Superior temporal gyrus (tissue), 1 donor: ENCODE measurements at regions not wholly inside any gene's neighbourhood (a gene's known extent, or its start where the extent isn't known, plus 50 kb on each side); places are given as distances from the start of the nearest gene placed in this dataset.
A peak's percentile ranks its signal among the peaks of the same experiment; 100 is the strongest.
"Not testable (repeated sequence)": the region's sequence is repeated elsewhere in the genome, so short reads cannot be mapped to it uniquely, and the experiment has no call there.

Experiments used
- DNase-seq: peaks from one replicate; pipeline ENCODE4 v3.0.0-alpha.2; 2016; ENCODE audit errors: extremely low spot score

DNA sequence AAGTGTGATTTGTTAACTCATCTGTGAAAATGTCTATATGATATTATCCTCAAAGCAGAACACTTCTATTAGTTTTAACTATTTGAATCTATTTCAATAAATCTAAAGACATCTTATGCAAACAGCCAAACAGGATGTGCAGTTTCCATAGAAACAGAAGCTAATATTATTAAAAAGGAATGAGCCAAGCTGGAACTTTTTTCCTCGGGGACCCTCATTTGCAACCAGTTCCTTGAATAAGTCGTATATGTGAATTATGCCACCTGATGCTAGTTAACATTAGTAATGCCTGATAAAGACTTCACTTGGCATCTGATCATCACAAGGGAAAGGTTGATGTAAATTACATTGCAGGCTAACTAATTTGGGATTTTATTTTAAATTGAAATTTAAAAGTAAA, 216.9 kb upstream of the SMLR1 start:
- DNase-seq, result no peak

DNA sequence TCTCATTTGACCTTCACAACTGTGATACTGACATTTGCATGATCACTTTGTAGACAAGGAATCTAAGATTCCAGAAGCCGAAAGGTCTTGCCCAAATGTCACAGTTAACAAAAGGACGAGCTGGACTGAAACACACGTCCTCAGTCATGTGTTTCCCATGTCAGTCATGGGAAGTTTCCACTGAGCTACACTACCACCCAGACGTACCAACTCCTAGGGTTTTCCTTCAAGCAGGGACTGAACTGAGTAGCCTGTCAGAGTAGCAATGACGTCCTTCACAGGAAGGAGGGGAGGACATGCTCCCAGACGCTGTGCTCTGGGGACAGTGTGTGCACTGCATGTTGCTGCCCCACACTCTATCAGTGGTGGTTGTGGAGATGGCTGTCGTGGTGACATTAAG, 215.8 kb upstream of the SMLR1 start:
- no peak for DNase-seq

DNA sequence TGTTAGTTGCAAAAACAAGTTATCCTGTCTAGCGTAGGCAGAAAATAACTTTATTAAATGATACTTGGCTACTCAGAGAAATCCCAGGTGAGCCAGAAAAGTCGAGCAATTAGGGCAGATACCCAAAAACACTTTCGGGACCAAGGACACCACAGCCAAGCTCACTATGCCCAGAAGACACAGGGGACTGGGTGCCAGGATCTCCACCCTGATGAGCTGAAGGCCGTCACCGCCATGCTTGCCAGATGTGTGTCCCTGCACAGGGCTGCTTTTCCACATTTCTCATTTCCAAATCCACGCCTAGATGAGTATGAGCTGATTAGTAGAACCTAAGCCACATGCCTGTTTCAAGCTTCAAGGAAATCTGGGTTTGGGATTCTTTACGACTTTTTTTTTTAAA, 214.0 kb upstream of the SMLR1 start:
- DNase-seq, result no peak

DNA sequence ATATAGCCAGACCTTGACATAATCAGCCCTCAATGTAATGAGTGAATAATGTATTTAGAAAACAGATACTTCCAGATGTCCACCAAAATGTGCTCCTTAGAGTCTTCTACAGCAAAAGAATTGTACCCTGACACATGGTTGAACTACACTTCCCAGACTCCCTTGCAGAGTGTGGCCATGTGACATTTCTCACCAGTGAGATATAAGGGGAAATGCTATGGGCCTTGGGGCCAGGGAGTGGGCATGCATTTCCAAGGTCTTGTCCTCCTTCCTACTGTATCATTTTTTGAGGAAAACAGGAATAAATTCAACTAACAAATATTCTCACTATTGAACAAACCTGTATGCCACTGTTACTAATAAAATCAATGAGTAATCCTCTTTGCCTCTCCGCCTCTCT, 211.4 kb upstream of the SMLR1 start:
- no peak for DNase-seq

DNA sequence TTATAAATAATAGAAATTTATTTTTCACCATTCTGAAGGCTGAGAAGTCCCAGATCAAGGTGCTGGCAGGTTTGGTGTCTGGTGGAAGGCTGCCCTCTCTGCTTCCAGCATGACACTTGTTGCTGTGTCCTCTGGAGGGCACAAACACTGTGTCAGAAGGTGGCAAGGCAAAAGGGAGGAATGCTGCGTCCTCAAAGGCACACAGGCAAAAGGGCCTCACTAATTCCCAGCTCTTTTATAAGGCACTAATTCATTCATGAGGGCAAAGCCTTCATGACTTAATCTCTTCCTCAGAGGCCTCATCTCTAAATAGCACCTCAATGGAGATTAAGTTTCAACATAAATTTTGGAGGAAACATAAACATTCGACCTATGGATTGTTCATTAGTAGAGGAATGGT, 209.5 kb upstream of the SMLR1 start:
- no peak for DNase-seq

DNA sequence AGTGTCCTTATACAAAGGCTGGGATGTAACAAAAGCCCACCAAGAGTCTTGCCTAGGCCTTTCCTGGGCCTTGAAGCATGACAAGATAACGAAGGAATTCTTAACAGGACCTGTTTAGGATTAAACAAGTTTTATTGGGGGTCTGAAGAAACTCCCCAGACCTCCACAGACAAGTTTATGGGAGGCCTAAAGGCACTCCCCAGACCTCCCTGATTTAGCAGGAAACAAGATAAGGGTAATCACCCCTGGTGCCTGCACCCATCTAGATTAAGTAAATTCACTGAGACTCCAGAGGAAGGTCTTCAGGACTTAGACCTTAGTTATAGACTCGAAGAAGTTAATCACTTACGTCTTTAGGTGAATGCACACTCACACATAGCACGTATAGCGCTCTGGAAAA, 208.4 kb upstream of the SMLR1 start:
- not testable (repeated sequence) for DNase-seq

DNA sequence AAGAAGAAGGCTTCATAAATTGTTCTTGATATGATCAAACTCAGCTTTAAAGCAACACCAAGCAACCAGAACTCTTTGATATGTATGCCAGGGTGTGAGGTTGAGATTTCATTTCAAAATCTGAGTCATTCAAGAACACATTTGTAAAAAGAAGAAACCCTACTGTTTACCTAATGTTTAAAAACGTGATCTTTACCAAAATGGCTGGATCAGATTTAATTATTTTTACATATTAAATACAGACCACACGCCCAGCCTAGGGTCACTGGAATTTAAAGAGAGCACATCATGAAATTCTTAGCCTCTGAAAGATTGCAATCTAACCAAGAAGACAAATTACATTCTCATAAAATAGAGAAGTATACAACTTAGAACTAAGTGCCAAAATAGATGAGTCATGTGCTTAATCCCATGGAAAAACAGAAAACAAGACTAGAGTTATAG, 206.8 kb upstream of the SMLR1 start:
- DNase-seq, result no peak

DNA sequence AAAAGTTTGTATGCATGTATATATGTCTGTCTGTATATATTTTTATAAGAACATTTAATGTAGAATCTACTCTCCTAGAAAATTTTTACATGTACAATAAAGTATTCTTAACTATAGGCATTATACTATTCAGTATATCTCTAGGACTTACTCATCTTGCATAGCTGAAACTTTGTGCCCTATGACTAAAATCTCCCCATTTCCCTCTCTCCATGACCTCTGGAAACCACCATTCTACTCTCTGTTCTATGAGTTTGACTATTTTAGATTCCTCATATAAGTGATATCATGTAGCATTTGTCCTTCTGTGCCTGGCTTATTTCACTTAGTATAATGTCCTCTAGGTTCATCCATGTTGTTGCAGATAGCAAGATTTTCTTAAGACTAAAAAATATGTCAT, 205.1 kb upstream of the SMLR1 start:
- no peak for DNase-seq

DNA sequence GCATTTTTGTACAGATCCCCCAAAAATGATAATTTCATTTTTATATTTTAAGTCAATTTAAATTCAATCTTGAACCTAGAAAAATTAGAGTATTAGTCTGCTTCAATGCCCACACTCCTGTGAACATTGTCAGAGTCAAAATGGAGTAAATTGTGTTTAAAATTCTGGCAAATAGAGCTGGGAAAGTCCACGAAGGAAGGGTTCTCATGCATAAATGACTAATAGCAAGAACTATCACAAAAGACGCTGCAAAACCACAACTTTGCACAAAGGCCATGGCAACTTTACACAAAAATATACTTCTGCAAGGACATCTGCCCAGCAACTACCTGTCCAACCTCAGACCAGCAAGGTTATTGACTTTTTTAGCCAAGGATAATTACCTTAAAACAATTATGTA, 203.2 kb upstream of the SMLR1 start:
- DNase-seq, result no peak

DNA sequence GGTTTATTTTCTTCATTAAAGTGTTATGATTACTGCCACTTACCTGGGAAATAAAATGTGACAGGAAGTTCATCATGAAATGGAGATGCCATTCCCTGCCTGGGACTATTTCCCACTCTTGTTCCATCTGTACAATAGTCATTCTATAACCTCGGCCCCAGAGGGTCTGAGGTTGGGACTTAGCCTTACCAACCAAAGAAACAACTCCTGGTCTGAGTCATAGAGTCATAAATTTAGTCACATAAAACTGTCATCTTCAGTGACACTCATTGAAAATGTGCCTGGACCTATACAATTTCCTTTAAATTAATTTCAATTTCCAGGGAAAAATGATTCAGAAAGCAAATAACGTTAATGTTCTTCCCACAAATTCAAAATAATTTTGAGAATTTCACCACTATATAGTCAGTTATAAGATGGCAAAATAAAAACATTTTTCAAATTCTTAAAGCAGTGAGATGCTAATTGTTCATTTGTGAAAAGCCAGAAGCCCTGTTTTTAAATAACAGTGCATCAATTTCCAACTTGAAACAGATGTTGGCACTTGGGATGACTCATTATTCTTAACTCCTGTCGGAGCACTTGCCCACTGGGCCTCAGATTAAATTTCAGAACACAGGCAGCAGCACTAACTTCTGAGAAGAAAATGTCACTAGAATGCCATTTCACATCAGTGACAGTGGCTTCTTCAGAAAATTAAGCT, 201.2 kb upstream of the SMLR1 start:
- DNase-seq, result no peak

DNA sequence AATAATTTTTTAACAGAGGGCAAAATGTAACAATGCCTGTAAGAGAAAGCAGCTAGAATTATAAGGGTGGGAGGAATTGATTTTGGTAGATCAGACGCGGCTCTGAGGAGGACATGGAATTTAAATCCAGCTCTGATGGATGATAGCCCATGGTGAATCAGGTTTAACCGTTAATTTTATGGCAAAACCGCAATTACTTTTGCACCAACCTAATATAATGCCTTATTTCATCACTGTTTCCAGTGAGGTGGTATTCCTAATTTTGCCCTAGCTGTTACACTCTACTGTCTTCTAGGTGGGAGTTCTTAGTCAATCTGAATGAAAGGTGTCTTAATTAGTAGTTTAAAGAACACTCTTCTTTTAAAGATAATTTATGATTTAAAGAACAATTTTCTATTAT, 198.3 kb upstream of the SMLR1 start:
- DNase-seq, result no peak

DNA sequence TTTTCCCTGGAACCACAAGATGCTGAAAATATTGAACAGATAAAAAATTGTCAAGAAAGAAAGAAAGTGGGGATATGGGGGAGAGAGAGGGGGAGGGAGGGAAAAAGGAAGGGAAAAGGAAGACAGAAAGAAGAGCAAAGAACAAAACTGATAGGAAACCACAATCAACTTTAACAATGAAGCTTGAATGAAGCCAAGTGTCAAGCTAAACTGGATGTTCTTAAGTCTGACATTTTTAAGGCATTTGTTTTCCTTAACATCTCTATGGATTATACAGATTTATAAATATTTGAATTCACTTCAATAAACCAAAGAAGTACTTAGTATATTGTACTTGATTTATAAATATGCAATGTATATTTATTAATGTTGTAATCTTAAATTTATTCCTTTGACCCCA, 197.6 kb upstream of the SMLR1 start:
- DNase-seq, result no peak

DNA sequence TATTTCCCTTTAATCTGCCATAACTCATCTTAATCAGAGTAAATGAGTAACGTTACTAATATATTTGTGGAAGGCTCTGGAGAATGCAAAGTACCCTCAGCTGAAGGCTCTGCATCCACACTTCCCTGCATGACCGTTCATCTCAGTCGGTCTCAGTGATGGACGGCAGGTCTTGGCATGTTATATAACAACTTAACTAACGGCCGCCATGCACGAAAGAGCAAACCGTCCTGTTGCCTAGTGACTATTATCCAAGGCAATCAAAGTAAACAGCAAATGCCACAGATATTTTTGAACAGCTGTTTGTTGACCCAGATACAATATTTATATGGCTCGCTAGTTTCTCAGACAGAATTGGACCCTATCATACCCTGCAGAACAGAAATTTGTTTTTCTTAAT, 194.9 kb upstream of the SMLR1 start:
- DNase-seq, result no peak

DNA sequence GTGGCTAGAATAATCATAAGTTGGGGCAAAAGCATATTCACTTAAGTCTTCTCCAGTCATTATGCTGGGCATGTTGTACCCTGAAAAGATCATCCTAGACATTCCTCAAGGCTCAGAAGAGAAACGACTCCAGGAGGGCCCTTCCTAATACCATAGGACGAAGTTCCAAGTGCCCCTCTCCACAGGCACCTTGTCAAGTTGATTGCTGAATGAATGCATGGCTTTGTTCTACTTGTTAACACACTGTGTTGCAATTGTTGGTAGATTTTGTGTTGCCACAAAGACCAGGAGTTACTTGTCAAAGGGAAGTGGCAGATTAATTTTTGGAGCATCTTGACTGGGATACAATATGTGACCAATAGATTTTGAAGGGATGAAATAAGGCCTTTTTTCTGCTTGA, 194.3 kb upstream of the SMLR1 start:
- no peak for DNase-seq

DNA sequence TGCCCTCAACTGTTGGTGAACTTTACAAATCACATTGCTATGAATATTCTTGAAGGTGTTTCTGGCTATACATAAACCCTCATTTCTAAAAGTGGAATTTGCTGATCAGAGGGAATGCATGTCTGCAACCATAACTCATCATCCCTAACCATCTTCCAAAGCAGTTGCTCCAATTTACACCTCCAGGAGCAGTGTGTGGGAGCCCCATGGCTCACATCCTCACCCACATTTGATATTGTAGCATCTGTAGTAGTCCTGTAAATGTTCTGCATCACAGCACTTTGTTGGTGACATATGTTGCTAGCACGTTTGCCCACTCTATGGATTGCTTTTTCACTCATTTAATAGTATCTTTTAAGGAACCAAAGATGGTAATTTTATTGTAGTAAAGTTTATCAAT, 183.8 kb upstream of the SMLR1 start:
- peak; percentile 51 for DNase-seq

DNA sequence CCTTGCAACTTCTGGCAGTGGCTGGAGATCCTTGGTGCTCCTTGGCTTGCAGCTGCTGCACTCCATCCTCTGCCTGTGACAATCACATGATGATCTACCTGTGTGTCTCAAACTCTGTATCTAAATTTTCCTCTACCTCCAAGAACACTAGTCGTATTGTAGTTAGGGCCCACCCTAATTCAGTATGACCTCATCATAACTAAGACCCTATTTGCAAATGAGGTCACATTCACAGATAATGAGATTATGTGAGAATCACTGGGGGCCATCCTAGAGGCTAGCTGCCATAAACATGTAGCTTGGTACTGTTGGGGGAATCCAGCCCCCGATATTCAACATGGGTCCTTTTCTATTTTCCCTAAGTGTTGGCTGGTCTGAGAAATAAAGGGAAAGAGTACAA, 183.0 kb upstream of the SMLR1 start:
- DNase-seq, result no peak

DNA sequence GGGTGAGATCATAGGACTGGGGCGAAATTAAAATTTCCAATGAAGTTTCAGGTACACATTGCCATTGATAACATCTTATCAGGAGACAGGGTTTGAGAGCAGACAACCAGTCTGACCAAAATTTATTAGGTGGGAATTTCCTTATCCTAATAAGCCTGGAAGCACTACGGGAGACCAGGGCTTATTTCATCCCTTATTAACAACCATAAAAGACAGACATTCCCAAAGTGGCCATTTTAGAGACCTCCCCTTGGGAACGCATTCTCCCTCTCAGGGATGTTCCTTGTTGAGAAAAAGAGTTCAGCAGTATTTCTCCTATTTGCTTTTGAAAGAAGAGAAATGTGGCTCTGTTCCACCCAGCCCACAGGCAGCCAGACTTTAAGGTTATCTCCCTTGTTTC, 182.4 kb upstream of the SMLR1 start:
- not testable (repeated sequence) for DNase-seq

DNA sequence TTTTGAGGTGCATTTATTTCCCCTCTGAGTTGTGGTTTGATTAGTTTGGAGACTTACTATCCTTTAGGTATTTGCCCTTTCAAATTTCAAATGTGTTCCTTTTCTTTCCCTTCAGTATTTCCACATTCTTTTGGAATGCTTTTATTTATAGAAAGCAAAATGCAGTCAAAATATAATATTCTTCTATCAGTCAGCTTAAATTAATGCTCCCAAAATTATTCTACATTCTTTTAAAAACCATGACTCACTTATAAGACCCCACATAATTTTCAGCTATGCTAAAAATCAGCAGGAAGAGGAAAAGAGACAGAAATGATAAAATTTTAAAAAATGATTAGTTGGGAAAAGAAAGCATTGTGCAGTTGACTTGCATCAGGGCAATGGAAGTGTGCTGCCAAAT, 180.0 kb upstream of the SMLR1 start:
- DNase-seq, result no peak

DNA sequence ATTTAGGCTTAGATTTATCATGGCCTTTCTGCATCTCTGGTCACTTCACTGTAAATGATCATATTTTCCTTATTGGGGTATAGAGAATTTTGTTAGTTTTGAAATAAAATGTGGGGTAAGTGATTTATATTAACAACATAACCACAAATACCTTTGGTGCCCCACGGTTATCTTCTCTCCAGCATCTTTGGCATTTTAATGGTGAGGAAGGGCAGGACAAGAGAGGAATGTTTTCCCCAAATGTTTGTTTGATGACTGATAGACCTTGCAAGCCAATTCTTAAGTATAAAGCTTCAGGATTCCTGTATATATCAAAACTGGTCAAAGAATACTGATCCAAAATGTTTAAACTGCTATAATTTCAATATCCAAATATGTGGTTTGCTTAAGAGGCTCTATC, 171.6 kb upstream of the SMLR1 start:
- DNase-seq, result no peak

DNA sequence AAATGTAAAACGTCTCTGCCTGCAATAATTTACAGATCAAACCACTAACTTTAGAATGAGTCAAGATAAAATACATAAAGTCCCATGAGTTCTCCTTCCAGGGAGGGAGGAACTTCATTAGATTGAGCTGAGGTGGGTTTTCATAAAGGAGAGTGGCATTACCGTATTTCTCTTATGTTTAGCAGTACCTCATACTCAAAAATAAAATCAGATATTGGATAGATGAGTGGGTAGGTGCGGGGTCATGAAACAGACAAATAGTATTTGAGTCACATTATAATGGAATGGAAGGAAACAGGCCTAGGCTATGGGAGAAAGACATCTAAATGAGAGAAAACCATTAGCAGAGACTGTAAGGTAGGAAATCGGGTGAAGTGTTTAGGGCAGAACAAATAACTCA, 166.1 kb upstream of the SMLR1 start:
- no peak for DNase-seq

DNA sequence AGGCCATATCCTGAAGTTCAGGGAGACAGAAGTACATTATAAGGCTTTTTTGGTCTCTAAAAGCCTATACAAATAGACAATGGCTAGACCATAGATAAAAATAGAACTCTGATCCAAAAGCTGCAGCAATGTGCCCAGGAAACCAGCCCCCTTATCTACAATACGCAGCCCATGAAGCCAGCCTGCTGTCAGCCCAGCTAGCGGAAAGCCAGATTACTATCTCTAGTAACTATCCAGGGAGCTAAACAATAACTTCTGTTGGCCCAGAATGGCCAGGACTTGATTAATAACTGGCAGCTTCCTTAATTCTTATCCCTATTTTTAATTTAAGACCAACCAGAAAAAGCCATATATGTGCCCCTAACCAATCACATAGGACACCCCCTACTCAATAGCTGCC, 160.4 kb upstream of the SMLR1 start:
- no peak for DNase-seq

DNA sequence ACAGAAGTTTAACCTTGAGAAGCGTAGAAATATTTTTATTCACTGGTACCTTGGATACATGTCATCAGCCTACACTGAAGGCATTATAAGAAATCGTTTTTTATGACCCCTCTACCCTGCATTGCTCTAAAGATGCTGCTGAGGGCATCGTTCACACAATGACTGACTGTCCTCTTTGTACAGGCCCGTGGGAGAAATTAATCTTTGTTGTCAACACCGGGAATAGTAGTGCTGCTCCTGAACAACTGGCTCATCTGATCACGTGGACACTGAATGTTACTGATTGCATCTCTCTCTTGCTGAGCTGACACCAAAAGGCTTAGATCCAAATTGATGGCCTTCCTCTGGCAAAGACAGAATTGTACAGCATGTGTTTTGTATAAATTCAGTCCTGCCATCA, 157.1 kb upstream of the SMLR1 start:
- no peak for DNase-seq

DNA sequence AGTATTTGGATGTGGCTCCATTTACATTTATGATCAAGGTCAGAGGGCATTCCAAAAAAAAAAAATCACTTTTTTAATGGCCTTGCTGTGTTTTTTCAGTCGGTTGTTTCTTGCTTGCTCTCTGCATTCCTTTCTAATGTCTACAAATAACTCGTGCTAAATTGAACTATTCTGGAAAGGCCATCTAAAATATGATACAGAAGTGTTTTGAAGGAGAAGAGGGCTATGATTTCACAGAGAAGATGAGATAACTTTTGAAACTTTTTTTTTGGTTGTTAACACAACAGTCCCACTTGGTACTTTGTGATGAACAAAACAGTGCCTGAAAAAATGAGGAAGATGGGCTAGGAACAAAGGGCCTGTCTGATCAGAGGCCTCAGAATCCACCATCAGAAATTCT, 156.1 kb upstream of the SMLR1 start:
- no peak for DNase-seq

DNA sequence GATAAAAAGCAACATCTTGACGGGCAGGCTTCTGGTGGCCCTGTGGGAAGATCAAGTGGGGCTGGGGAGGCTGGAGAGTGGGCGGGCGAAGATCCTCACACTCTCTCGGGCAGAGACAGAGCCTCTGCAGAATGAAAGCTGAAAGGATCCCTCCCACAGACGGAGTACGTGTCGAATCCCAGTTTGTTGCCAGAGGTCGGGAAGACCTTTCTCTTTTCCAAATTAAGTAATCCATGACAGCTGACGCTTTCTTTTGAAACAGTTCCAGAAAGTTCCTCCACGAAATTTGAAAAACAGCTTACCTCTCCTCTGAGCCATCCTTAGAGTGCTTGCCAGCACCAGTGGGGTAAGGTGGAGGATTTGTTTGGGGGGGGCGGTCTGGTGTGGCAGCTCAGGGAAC, 155.6 kb upstream of the SMLR1 start:
- no peak for DNase-seq
